Kidney epithelial cell (primary cell): ENCODE measurements at regions not wholly inside any gene's neighbourhood (a gene's known extent, or its start where the extent isn't known, plus 50 kb on each side); places are given as distances from the start of the nearest gene placed in this dataset.

Experiments
- DNase-seq: peaks from one replicate; pipeline ENCODE4 v3.0.0-alpha.2; 2010; ENCODE audit warnings: low read depth
- H3K27me3 ChIP-seq: 2 replicates; pipeline ENCODE4 v1.6.0; 2011; ENCODE audit warnings: low read length; ENCODE audit not compliant: control insufficient read depth, insufficient read depth
- H3K36me3 ChIP-seq: 2 replicates; pipeline ENCODE4 v1.5.1; 2011; ENCODE audit warnings: low read length; ENCODE audit not compliant: control insufficient read depth, insufficient read depth
- H3K4me3 ChIP-seq: 2 replicates; pipeline ENCODE4 v1.5.1; 2011; ENCODE audit warnings: low read depth, mild to moderate bottlenecking, control low read depth, low read length
- CTCF ChIP-seq: IDR thresholded peaks from 2 replicates; pipeline ENCODE4 v1.5.1; 2011; ENCODE audit warnings: mild to moderate bottlenecking, moderate library complexity, low read length, control low read depth, inconsistent platforms; ENCODE audit not compliant: insufficient read depth, poor library complexity, severe bottlenecking

- TF ChIP-seq CTCF, result no peak
- H3K27me3 ChIP-seq, result no peaks in the 10 kb centered on the region
- no peak overlapping the region for H3K4me3 ChIP-seq
- DNase-seq, result no peak
- H3K36me3 ChIP-seq, result no peaks in the 10 kb centered on the region
Observed at GRCh38 chrX:25296850-25297249, 281.1 kb upstream of the ARX start.

- DNase-seq, result no peak
- Histone ChIP-seq H3K36me3 (no peaks in the 10 kb centered on the region), H3K4me3 (no peak overlapping the region), H3K27me3 (no peaks in the 10 kb centered on the region)
- no peak for TF ChIP-seq CTCF
Observed at GRCh38 chrX:25295466-25295865, 279.7 kb upstream of the ARX start.

GRCh38 chrX:25290132-25290531, 274.4 kb upstream of the ARX start:
- H3K4me3 ChIP-seq, result no peak overlapping the region
- no peak for TF ChIP-seq CTCF
- H3K27me3 ChIP-seq, result no peaks in the 10 kb centered on the region
- no peaks in the 10 kb centered on the region for H3K36me3 ChIP-seq
- no peak for DNase-seq

GRCh38 chrX:25288676-25289075, 272.9 kb upstream of the ARX start:
- no peak for DNase-seq
- H3K27me3 ChIP-seq, result no peaks in the 10 kb centered on the region
- no peaks in the 10 kb centered on the region for H3K36me3 ChIP-seq
- TF ChIP-seq CTCF, result no peak
- no peak overlapping the region for H3K4me3 ChIP-seq

- Histone ChIP-seq H3K27me3 (no peaks in the 10 kb centered on the region), H3K36me3 (no peaks in the 10 kb centered on the region), H3K4me3 (no peak overlapping the region)
- TF ChIP-seq CTCF, result no peak
- DNase-seq, result no peak
Observed at GRCh38 chrX:25287521-25287920, 271.8 kb upstream of the ARX start.

- no peaks in the 10 kb centered on the region for H3K27me3 ChIP-seq
- TF ChIP-seq CTCF, result no peak
- DNase-seq, result no peak
- no peaks in the 10 kb centered on the region for H3K36me3 ChIP-seq
- H3K4me3 ChIP-seq, result no peak overlapping the region
Observed at GRCh38 chrX:25285598-25285997, 269.8 kb upstream of the ARX start.
